Adrenal gland (tissue), 5 donors: ENCODE measurements at regions not wholly inside any gene's neighbourhood (a gene's known extent, or its start where the extent isn't known, plus 50 kb on each side); places are given as distances from the start of the nearest gene placed in this dataset.

ENCODE experiments used
- CTCF ChIP-seq, 6 experiments: fragments of 450-650 bp in 4 of 6; fragments of 200-600 bp in 2 of 6; sonication (generic) in 1 of 6; IDR thresholded peaks; 1 replicate in 5 of 6; 2 replicates in 1 of 6; pipeline versions ENCODE4 v1.5.1 to v1.8.0; 2016 to 2021; ENCODE audit warnings: antibody characterized with exemption in 6 of 6, mild to moderate bottlenecking in 2 of 6, moderate library complexity in 1 of 6
- POLR2A ChIP-seq, 2 donors: fragments of 450-650 bp; IDR thresholded peaks; one replicate each; pipeline ENCODE4 v1.6.1; 2017; ENCODE audit warnings: antibody characterized with exemption in 2 of 2, mild to moderate bottlenecking in 2 of 2, moderate library complexity in 1 of 2
- donor health status: DM: no; HTN: no; CAD: no.

- TF ChIP-seq CTCF (IDR thresholded peaks at IDR 0.05) (no peak), POLR2A (IDR thresholded peaks at IDR 0.05) (no peak)
These were observed 403.8 kb upstream of the EPHA3 start for GRCh38 chr3:88703501-88704059.
